Liver (tissue), 8 donors: ENCODE measurements at regions not wholly inside any gene's neighbourhood (a gene's known extent, or its start where the extent isn't known, plus 50 kb on each side); places are given as distances from the start of the nearest gene placed in this dataset.

Experiments
- DNase-seq: peaks from one replicate; pipeline ENCODE4 v3.0.0-alpha.2; 2017; ENCODE audit warnings: low spot score
- H3K27ac ChIP-seq, 2 donors: one replicate each; pipeline ENCODE4 v1.7.0; 2013; ENCODE audit warnings: inconsistent platforms in 2 of 2, low read length in 2 of 2, control low read depth in 1 of 2, low read depth in 1 of 2, mild to moderate bottlenecking in 1 of 2
- H3K27me3 ChIP-seq, 4 donors: one replicate each; pipeline versions ENCODE4 v1.6.1 to v1.7.0; 2013; ENCODE audit warnings: low read length in 3 of 4, inconsistent platforms in 1 of 4, mild to moderate bottlenecking in 1 of 4, moderate library complexity in 1 of 4; ENCODE audit not compliant: control insufficient read depth in 4 of 4, insufficient read depth in 4 of 4
- H3K36me3 ChIP-seq, 4 donors: one replicate each; pipeline versions ENCODE4 v1.6.1 to v1.7.0; 2013; ENCODE audit warnings: low read length in 3 of 4, mild to moderate bottlenecking in 3 of 4, low read depth in 1 of 4, moderate library complexity in 1 of 4; ENCODE audit not compliant: control insufficient read depth in 4 of 4, insufficient read depth in 3 of 4
- H3K4me1 ChIP-seq, 4 donors: one replicate each; pipeline versions ENCODE4 v1.6.1 to v1.7.0; 2013; ENCODE audit warnings: low read length in 3 of 4, mild to moderate bottlenecking in 3 of 4, moderate library complexity in 1 of 4; ENCODE audit not compliant: control insufficient read depth in 4 of 4, insufficient read depth in 4 of 4
- H3K4me3 ChIP-seq, 3 donors: one replicate each; pipeline versions ENCODE4 v1.6.1 to v1.7.0; 2013; ENCODE audit warnings: low read length in 3 of 3, control low read depth in 1 of 3, low read depth in 1 of 3, mild to moderate bottlenecking in 1 of 3
- H3K9ac ChIP-seq, 2 donors: one replicate each; pipeline ENCODE4 v1.7.0; 2013; ENCODE audit warnings: low read length in 2 of 2, mild to moderate bottlenecking in 2 of 2, moderate library complexity in 2 of 2, control low read depth in 1 of 2, low read depth in 1 of 2
- H3K9me3 ChIP-seq, 4 donors: one replicate each; pipeline versions ENCODE4 v1.6.1 to v1.7.0; 2013; ENCODE audit warnings: low read length in 3 of 4; ENCODE audit not compliant: control insufficient read depth in 4 of 4
- ATF3 ChIP-seq: IDR thresholded peaks from 2 replicates; pipeline ENCODE4 v1.6.1; 2016; ENCODE audit warnings: antibody characterized with exemption
- CTCF ChIP-seq: fragments of 150-350 bp; IDR thresholded peaks from 2 replicates; pipeline ENCODE4 v1.5.1; 2017; ENCODE audit warnings: improper control_type of control experiment, low read depth, low read length; ENCODE audit not compliant: missing input control
- EGR1 ChIP-seq, 2 donors: IDR thresholded peaks; 2 replicates each; pipeline ENCODE4 v1.6.1; 2016 to 2018; ENCODE audit warnings: antibody characterized with exemption in 2 of 2, low read depth in 2 of 2
- FOXA2 ChIP-seq: IDR thresholded peaks from 2 replicates; pipeline ENCODE4 v1.6.1; 2016; ENCODE audit warnings: antibody characterized with exemption
- GABPA ChIP-seq, 2 donors: IDR thresholded peaks in 1 of 2; conservative IDR thresholded peaks in 1 of 2; 2 replicates each; pipeline ENCODE4 v1.6.1; 2016; ENCODE audit warnings: antibody characterized with exemption in 2 of 2, mild to moderate bottlenecking in 1 of 2, moderate library complexity in 1 of 2
- HNF4A ChIP-seq, 2 donors: conservative IDR thresholded peaks; 2 replicates each; pipeline ENCODE4 v1.6.1; 2016; ENCODE audit warnings: antibody characterized with exemption in 2 of 2, mild to moderate bottlenecking in 2 of 2
- HNF4G ChIP-seq: IDR thresholded peaks from 2 replicates; pipeline ENCODE4 v1.6.1; 2016; ENCODE audit warnings: antibody characterized with exemption
- JUND ChIP-seq, 2 donors: IDR thresholded peaks; 2 replicates each; pipeline ENCODE4 v1.6.1; 2016; ENCODE audit warnings: antibody characterized with exemption in 2 of 2
- MAX ChIP-seq: IDR thresholded peaks from 2 replicates; pipeline ENCODE4 v1.6.1; 2016; ENCODE audit warnings: antibody characterized with exemption
- RAD21 ChIP-seq, 2 donors: IDR thresholded peaks; 2 replicates each; pipeline ENCODE4 v1.6.1; 2016; ENCODE audit warnings: antibody characterized with exemption in 2 of 2, mild to moderate bottlenecking in 2 of 2
- RXRA ChIP-seq, 2 donors: IDR thresholded peaks; 2 replicates each; pipeline ENCODE4 v1.6.1; 2017 to 2018; ENCODE audit warnings: antibody characterized with exemption in 2 of 2, mild to moderate bottlenecking in 1 of 2
- SP1 ChIP-seq: IDR thresholded peaks from 2 replicates; pipeline ENCODE4 v1.6.1; 2018; ENCODE audit warnings: antibody characterized with exemption, mild to moderate bottlenecking
- TAF1 ChIP-seq: conservative IDR thresholded peaks from 2 replicates; pipeline ENCODE4 v1.6.1; 2016; ENCODE audit warnings: antibody characterized with exemption, mild to moderate bottlenecking
- YY1 ChIP-seq: IDR thresholded peaks from 2 replicates; pipeline ENCODE4 v1.6.1; 2016; ENCODE audit warnings: antibody characterized with exemption, mild to moderate bottlenecking
- ZBTB33 ChIP-seq: IDR thresholded peaks from 2 replicates; pipeline ENCODE4 v1.6.1; 2016; ENCODE audit warnings: antibody characterized with exemption
- WGBS: extraction: QIAGEN DNeasy Blood & Tissue Kit; methylation state at CpG from one replicate; pipeline ENCODE4 v1.1.7; 2013; 5-methylcytosine and 5-hydroxymethylcytosine counted together
- donor health status: healthy.
- donor health status: healthy.
- donor health status: healthy.
- donor health status: healthy.
- donor health status: healthy.

GRCh38 chr1:55773211-55773940, 558.2 kb upstream of the USP24 start:
- H3K4me1 ChIP-seq: no peaks in the 10 kb centered on the region
- 89% methylated on average over 4 of the region's 4 CpGs for WGBS
- H3K36me3 ChIP-seq: no peaks in the 10 kb centered on the region
- H3K9me3 ChIP-seq: peaks cover 0 to 9% (median 3%) of the 10 kb centered on the region in 4 donors
- H3K9ac ChIP-seq: no peak overlapping the region
- DNase-seq: no peak
- no peak overlapping the region for H3K27ac ChIP-seq
- TF ChIP-seq MAX (no peak), SP1 (no peak), EGR1 (IDR thresholded peaks at IDR 0.05; ENCODE audit: low read depth in 2 of 2) (no peak), HNF4G (no peak), HNF4A (conservative IDR thresholded peaks at IDR 0.05) (no peak), CTCF (no peak), ZBTB33 (no peak), TAF1 (no peak), JUND (IDR thresholded peaks at IDR 0.05) (no peak), FOXA2 (no peak)
- no peak overlapping the region for H3K4me3 ChIP-seq
- H3K27me3 ChIP-seq: no peaks in the 10 kb centered on the region

GRCh38 chr1:55768327-55768952, 553.3 kb upstream of the USP24 start:
- no peak for DNase-seq
- TF ChIP-seq MAX (no peak), HNF4G (no peak), JUND (IDR thresholded peaks at IDR 0.05) (no peak), SP1 (no peak), CTCF (no peak), RAD21 (IDR thresholded peaks at IDR 0.05) (no peak), EGR1 (IDR thresholded peaks at IDR 0.05; ENCODE audit: low read depth in 2 of 2) (no peak), GABPA (IDR thresholded peaks at IDR 0.05 in 1 of 2, conservative IDR thresholded peaks at IDR 0.05 in 1 of 2) (no peak), ATF3 (no peak), YY1 (no peak), RXRA (IDR thresholded peaks at IDR 0.05) (no peak), FOXA2 (no peak), ZBTB33 (no peak)
- Histone ChIP-seq H3K36me3 (no peaks in the 10 kb centered on the region), H3K4me1 (no peaks in the 10 kb centered on the region), H3K27ac (no peak overlapping the region), H3K4me3 (no peak overlapping the region), H3K9me3 (peaks cover 0 to 6% (median 1%) of the 10 kb centered on the region in 4 donors), H3K9ac (no peak overlapping the region), H3K27me3 (no peaks in the 10 kb centered on the region)
- 97% methylated on average over 1 of the region's 1 CpG for WGBS
